ENCODE measurements at regions not wholly inside any gene's neighbourhood (a gene's known extent, or its start where the extent isn't known, plus 50 kb on each side); places are given as distances from the start of the nearest gene placed in this dataset.

- no peak for DNase-seq
These were observed 95.4 kb downstream of the MRM1 start for GRCh38 chr17:36696805-36697204.

GRCh38 chr17:36697903-36698530 lies 96.6 kb downstream of the MRM1 start:
- no peak for DNase-seq

- no peak for DNase-seq
These were observed 100.2 kb downstream of the MRM1 start for GRCh38 chr17:36701429-36702099.

- no peak for DNase-seq
These were observed 101.3 kb downstream of the MRM1 start for GRCh38 chr17:36702636-36703035.

GRCh38 chr17:36703860-36704266 lies 102.5 kb downstream of the MRM1 start:
- DNase-seq: peak; percentile 27

GRCh38 chr17:36705283-36705795 lies 104.0 kb downstream of the MRM1 start:
- no peak for DNase-seq

- peak; percentile 16 for DNase-seq
These were observed 104.7 kb downstream of the MRM1 start for GRCh38 chr17:36705874-36706731.

- DNase-seq: no peak
These were observed 106.5 kb downstream of the MRM1 start for GRCh38 chr17:36707904-36708303.

- no peak for DNase-seq
These were observed 113.4 kb downstream of the MRM1 start for GRCh38 chr17:36714789-36715188.

- DNase-seq: no peak
These were observed 114.6 kb downstream of the MRM1 start for GRCh38 chr17:36715951-36716350.

- DNase-seq: no peak
These were observed 115.7 kb downstream of the MRM1 start for GRCh38 chr17:36717088-36717487.

- DNase-seq: no peak
These were observed 118.7 kb downstream of the MRM1 start for GRCh38 chr17:36720131-36720530.

- no peak for DNase-seq
These were observed 120.3 kb downstream of the MRM1 start for GRCh38 chr17:36721560-36722120.

- peak; percentile 39 for DNase-seq
These were observed 120.9 kb downstream of the MRM1 start for GRCh38 chr17:36722121-36722902.

- DNase-seq: no peak
These were observed 121.5 kb downstream of the MRM1 start for GRCh38 chr17:36722903-36723263.

- DNase-seq: no peak
These were observed 122.2 kb downstream of the MRM1 start for GRCh38 chr17:36723459-36724025.

- no peak for DNase-seq
These were observed 124.8 kb downstream of the MRM1 start for GRCh38 chr17:36726199-36726598.

GRCh38 chr17:36727052-36727451 lies 125.7 kb downstream of the MRM1 start:
- DNase-seq: no peak

- no peak for DNase-seq
These were observed 126.2 kb downstream of the MRM1 start for GRCh38 chr17:36727577-36727976.

- DNase-seq: peak; percentile 49
These were observed 126.9 kb downstream of the MRM1 start for GRCh38 chr17:36728030-36728991.

Data from NCI-H526 treated with DMSO at 0.1 percent for 48 hours (cell line).